ENCODE measurements at regions not wholly inside any gene's neighbourhood (a gene's known extent, or its start where the extent isn't known, plus 50 kb on each side); places are given as distances from the start of the nearest gene placed in this dataset.

DNA sequence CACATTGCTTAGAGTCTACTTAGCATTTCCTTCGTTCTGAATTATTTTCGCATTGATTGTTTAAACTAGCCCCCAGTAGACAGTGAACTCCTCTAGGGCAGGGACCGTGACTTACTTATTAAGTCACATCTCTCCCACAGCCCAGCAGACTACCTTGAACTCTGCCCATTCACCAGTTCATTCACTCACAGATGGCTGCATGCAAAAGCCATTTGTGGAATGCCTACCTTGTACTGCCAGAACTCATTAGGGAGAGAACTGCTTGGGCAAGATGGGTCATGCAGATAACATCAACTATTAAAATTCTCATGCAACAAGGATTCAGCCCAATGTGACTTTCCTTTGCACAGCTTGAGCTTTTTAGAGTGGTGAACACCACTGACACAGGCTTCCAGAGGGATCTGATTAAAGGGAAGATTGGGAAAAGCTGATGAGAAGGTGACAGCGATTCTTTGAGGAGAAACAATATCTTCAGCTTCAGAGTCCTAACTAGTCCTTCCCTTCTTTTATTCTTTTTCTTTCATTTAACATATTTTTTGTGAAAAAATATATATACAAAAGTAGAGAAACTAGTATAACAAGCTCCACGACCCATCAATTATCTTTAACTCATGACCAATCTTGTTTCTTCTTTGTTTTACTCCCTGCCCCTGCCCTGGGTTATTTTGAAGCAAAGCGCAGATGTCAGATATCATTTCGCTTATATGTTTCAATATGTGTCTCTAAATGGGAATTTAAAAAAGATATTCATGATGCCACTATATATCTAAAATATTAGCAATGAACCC is 273.9 kb downstream of the CDC5L start:
- Histone ChIP-seq H2BK120ac (ENCODE audit: insufficient read depth, low read length, poor library complexity) (no peak overlapping the region), H3K9ac (ENCODE audit: low read length) (no peak overlapping the region), H4K91ac (ENCODE audit: low read depth, low read length) (peak overlapping the region; percentile 45), H4K8ac (ENCODE audit: low read depth, low read length) (no peak overlapping the region), H2BK12ac (ENCODE audit: low read length) (peak overlapping the region; percentile 63), H2BK5ac (ENCODE audit: low read depth, low read length, poor library complexity) (no peak overlapping the region), H3K27ac (ENCODE audit: low read depth, low read length) (peak overlapping the region; percentile 59), H3K4ac (ENCODE audit: low read depth, low read length) (no peak overlapping the region), H2AFZ (ENCODE audit: insufficient read depth, low read length, poor library complexity) (no peak overlapping the region), H4K12ac (ENCODE audit: low read depth, low read length) (no peak overlapping the region), H3K23ac (ENCODE audit: low read length) (no peak overlapping the region), H3K4me3 (ENCODE audit: low read depth, low read length) (no peak overlapping the region), H3K9me3 (ENCODE audit: insufficient read depth, low read depth, low read length) (no peaks in the 10 kb centered on the region), H3K36me3 (ENCODE audit: control insufficient read depth in 1 of 2, insufficient read depth in 2 of 2, low read length in 2 of 2) (no peaks in the 10 kb centered on the region), H2AK5ac (ENCODE audit: low read length) (no peak overlapping the region), H3K14ac (ENCODE audit: low read length) (no peak overlapping the region), H3K27me3 (ENCODE audit: insufficient read depth, low read length) (no peaks in the 10 kb centered on the region), H3K79me2 (ENCODE audit: control insufficient read depth, insufficient read depth, low read length, poor library complexity) (peaks cover 8% of the 10 kb centered on the region), H3K18ac (ENCODE audit: low read length) (no peak overlapping the region), H3K4me1 (ENCODE audit: control insufficient read depth in 1 of 2, insufficient read depth in 2 of 2, low read length in 2 of 2) (peaks cover 52 to 55% of the 10 kb centered on the region in 2 experiments), H3K79me1 (ENCODE audit: low read length) (peaks cover 47% of the 10 kb centered on the region), H3K4me2 (ENCODE audit: low read length) (no peak overlapping the region)
- DNase-seq = peak; percentile 83 to 94
- WGBS (ENCODE audit: extremely low coverage, insufficient coverage, insufficient read length) = no CpG with 5 or more reads among the region's 7 CpGs

- Histone ChIP-seq H3K27ac (ENCODE audit: low read depth, low read length) (peak overlapping the region; percentile 70), H4K8ac (ENCODE audit: low read depth, low read length) (peak overlapping the region; percentile 70), H3K4me1 (ENCODE audit: control insufficient read depth in 1 of 2, insufficient read depth in 2 of 2, low read length in 2 of 2) (peaks cover 54 to 58% of the 10 kb centered on the region in 2 experiments), H3K23ac (ENCODE audit: low read length) (no peak overlapping the region), H3K14ac (ENCODE audit: low read length) (peak overlapping the region; percentile 52), H3K4ac (ENCODE audit: low read depth, low read length) (no peak overlapping the region), H2AFZ (ENCODE audit: insufficient read depth, low read length, poor library complexity) (no peak overlapping the region), H3K18ac (ENCODE audit: low read length) (peak overlapping the region; percentile 58), H2BK12ac (ENCODE audit: low read length) (peak overlapping the region; percentile 84), H2BK120ac (ENCODE audit: insufficient read depth, low read length, poor library complexity) (peak overlapping the region; percentile 45), H3K79me2 (ENCODE audit: control insufficient read depth, insufficient read depth, low read length, poor library complexity) (peaks cover 8% of the 10 kb centered on the region), H4K91ac (ENCODE audit: low read depth, low read length) (peak overlapping the region; percentile 72), H2BK5ac (ENCODE audit: low read depth, low read length, poor library complexity) (peak overlapping the region; percentile 68), H2AK5ac (ENCODE audit: low read length) (peak overlapping the region; percentile 77), H3K4me2 (ENCODE audit: low read length) (peak overlapping the region; percentile 2), H3K4me3 (ENCODE audit: low read depth, low read length) (no peak overlapping the region), H4K12ac (ENCODE audit: low read depth, low read length) (no peak overlapping the region), H3K27me3 (ENCODE audit: insufficient read depth, low read length) (no peaks in the 10 kb centered on the region), H3K36me3 (ENCODE audit: control insufficient read depth in 1 of 2, insufficient read depth in 2 of 2, low read length in 2 of 2) (no peaks in the 10 kb centered on the region), H3K79me1 (ENCODE audit: low read length) (peaks cover 54% of the 10 kb centered on the region), H3K9me3 (ENCODE audit: insufficient read depth, low read depth, low read length) (no peaks in the 10 kb centered on the region), H3K9ac (ENCODE audit: low read length) (no peak overlapping the region)
- WGBS (ENCODE audit: extremely low coverage, insufficient coverage, insufficient read length) = no CpG with 5 or more reads among the region's 13 CpGs
- peak; percentile 40 to 62 for DNase-seq
These were observed 275.1 kb downstream of the CDC5L start for GRCh38 chr6:44662461-44663121.

DNA sequence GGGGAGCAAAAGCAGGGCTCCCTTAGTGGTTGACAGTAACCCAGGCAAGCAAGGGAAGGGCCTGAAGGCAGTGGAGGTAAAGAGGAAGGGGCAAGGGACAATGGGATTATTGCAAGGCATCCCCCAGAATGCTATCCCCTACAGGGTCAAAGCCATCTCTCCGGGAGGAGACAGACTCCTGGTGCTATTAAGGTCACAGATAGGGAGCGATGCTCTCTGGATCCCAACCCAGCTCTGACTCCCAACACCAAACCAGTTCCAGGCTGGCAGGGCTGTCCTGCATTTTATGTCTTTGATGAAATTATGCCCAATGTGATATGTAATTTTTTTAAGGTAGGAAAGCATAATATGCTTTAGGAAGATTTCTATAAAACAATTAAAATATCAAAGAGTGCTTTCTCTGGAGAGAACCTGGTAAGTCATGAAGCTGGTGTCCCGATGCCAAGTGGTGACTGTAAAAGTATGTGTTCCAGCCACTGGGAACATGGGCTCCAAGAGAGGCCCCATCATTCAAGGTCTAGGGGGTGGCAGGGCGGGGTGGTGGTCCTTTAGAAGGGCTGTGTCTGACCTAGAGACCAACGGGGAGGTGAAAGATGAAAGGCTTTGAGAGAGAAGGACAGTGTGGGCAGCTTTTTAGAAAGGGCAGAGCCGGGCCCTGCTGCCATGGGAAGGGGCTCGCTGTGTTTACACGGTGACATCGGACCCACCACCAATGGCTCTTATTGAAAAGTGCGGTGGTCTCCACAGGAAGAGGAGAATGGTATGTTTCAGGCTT is 276.5 kb downstream of the CDC5L start:
- peak overlapping the region; percentile 32 for H3K18ac ChIP-seq (ENCODE audit: low read length)
- H3K27ac ChIP-seq (ENCODE audit: low read depth, low read length) = peak overlapping the region; percentile 70
- H3K9ac ChIP-seq (ENCODE audit: low read length) = no peak overlapping the region
- peak overlapping the region; percentile 80 for H4K91ac ChIP-seq (ENCODE audit: low read depth, low read length)
- H3K4me1 ChIP-seq (ENCODE audit: control insufficient read depth in 1 of 2, insufficient read depth in 2 of 2, low read length in 2 of 2) = peaks cover 65 to 66% of the 10 kb centered on the region in 2 experiments
- H3K36me3 ChIP-seq (ENCODE audit: control insufficient read depth in 1 of 2, insufficient read depth in 2 of 2, low read length in 2 of 2) = no peaks in the 10 kb centered on the region
- H2BK5ac ChIP-seq (ENCODE audit: low read depth, low read length, poor library complexity) = peak overlapping the region; percentile 63
- peak overlapping the region; percentile 45 for H4K8ac ChIP-seq (ENCODE audit: low read depth, low read length)
- DNase-seq = no peak
- no peak overlapping the region for H3K4me3 ChIP-seq (ENCODE audit: low read depth, low read length)
- H3K27me3 ChIP-seq (ENCODE audit: insufficient read depth, low read length) = no peaks in the 10 kb centered on the region
- H3K4ac ChIP-seq (ENCODE audit: low read depth, low read length) = peak overlapping the region; percentile 1
- peak overlapping the region; percentile 63 for H2AK5ac ChIP-seq (ENCODE audit: low read length)
- peaks cover 64% of the 10 kb centered on the region for H3K79me1 ChIP-seq (ENCODE audit: low read length)
- H3K9me3 ChIP-seq (ENCODE audit: insufficient read depth, low read depth, low read length) = no peaks in the 10 kb centered on the region
- no peak overlapping the region for H3K4me2 ChIP-seq (ENCODE audit: low read length)
- peaks cover 11% of the 10 kb centered on the region for H3K79me2 ChIP-seq (ENCODE audit: control insufficient read depth, insufficient read depth, low read length, poor library complexity)
- no CpG with 5 or more reads among the region's 10 CpGs for WGBS (ENCODE audit: extremely low coverage, insufficient coverage, insufficient read length)
- no peak overlapping the region for H2AFZ ChIP-seq (ENCODE audit: insufficient read depth, low read length, poor library complexity)
- H2BK120ac ChIP-seq (ENCODE audit: insufficient read depth, low read length, poor library complexity) = peak overlapping the region; percentile 81
- H3K14ac ChIP-seq (ENCODE audit: low read length) = peak overlapping the region; percentile 75
- no peak overlapping the region for H4K12ac ChIP-seq (ENCODE audit: low read depth, low read length)
- no peak overlapping the region for H3K23ac ChIP-seq (ENCODE audit: low read length)
- peak overlapping the region; percentile 90 for H2BK12ac ChIP-seq (ENCODE audit: low read length)

- Histone ChIP-seq H3K79me1 (ENCODE audit: low read length) (peaks cover 64% of the 10 kb centered on the region), H3K27me3 (ENCODE audit: insufficient read depth, low read length) (no peaks in the 10 kb centered on the region), H4K8ac (ENCODE audit: low read depth, low read length) (no peak overlapping the region), H3K4me1 (ENCODE audit: control insufficient read depth in 1 of 2, insufficient read depth in 2 of 2, low read length in 2 of 2) (peaks cover 65 to 66% of the 10 kb centered on the region in 2 experiments), H3K4ac (ENCODE audit: low read depth, low read length) (no peak overlapping the region), H3K36me3 (ENCODE audit: control insufficient read depth in 1 of 2, insufficient read depth in 2 of 2, low read length in 2 of 2) (no peaks in the 10 kb centered on the region), H4K91ac (ENCODE audit: low read depth, low read length) (peak overlapping the region; percentile 96), H3K4me2 (ENCODE audit: low read length) (no peak overlapping the region), H2BK120ac (ENCODE audit: insufficient read depth, low read length, poor library complexity) (peak overlapping the region; percentile 95), H2AK5ac (ENCODE audit: low read length) (no peak overlapping the region), H3K27ac (ENCODE audit: low read depth, low read length) (peak overlapping the region; percentile 96), H3K4me3 (ENCODE audit: low read depth, low read length) (no peak overlapping the region), H3K18ac (ENCODE audit: low read length) (no peak overlapping the region), H3K14ac (ENCODE audit: low read length) (no peak overlapping the region), H3K79me2 (ENCODE audit: control insufficient read depth, insufficient read depth, low read length, poor library complexity) (peaks cover 11% of the 10 kb centered on the region), H3K23ac (ENCODE audit: low read length) (no peak overlapping the region), H2BK12ac (ENCODE audit: low read length) (no peak overlapping the region), H2AFZ (ENCODE audit: insufficient read depth, low read length, poor library complexity) (no peak overlapping the region), H3K9me3 (ENCODE audit: insufficient read depth, low read depth, low read length) (no peaks in the 10 kb centered on the region), H3K9ac (ENCODE audit: low read length) (no peak overlapping the region), H4K12ac (ENCODE audit: low read depth, low read length) (no peak overlapping the region), H2BK5ac (ENCODE audit: low read depth, low read length, poor library complexity) (peak overlapping the region; percentile 90)
- DNase-seq = peak; percentile 67 to 83
- WGBS (ENCODE audit: extremely low coverage, insufficient coverage, insufficient read length) = no CpG with 5 or more reads among the region's 4 CpGs
These were observed 277.2 kb downstream of the CDC5L start for GRCh38 chr6:44664716-44665115.

Measured in trophoblast cell (in vitro differentiated cells and primary cell).